ENCODE measurements at regions not wholly inside any gene's neighbourhood (a gene's known extent, or its start where the extent isn't known, plus 50 kb on each side); places are given as distances from the start of the nearest gene placed in this dataset.

DNA sequence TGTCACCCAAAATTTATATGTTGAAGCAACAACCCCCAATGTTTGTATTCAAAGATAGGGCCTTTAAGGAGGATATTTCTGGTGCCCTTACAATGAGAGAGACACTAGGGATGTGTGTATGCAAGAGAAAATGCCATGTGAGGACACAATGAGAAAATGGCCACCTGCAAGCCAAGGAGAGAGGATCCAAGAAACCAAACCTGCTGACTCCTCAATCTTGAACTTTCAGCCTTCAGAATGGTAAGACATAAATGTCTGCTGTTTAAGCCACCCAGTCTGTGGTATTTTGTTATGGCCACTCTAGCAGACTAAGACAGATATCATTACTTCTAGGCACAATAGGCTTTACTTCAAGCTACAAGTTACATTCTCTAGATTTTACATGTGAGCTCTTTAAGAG is 1145.1 kb upstream of the MAP3K7 start:
- H3K4ac ChIP-seq (replicated peaks; ENCODE audit: insufficient read length, low read depth, low read length): no peak overlapping the region
- no peaks in the 10 kb centered on the region for H3K4me1 ChIP-seq (replicated peaks in 1 of 4; ENCODE audit: control insufficient read depth in 3 of 4, insufficient read depth in 4 of 4, low read length in 3 of 4)
- no peaks in the 10 kb centered on the region for H3K23me2 ChIP-seq (ENCODE audit: low read depth, low read length)
- H4K8ac ChIP-seq (ENCODE audit: extremely low read depth, insufficient read depth, low read length): no peak overlapping the region
- TF ChIP-seq SAP30 (IDR thresholded peaks at IDR 0.05; ENCODE audit: insufficient read depth, insufficient replicate concordance, low read length) (no peak), POU5F1 (IDR thresholded peaks at IDR 0.05; ENCODE audit: low read depth, low read length) (no peak), POLR2A (IDR thresholded peaks at IDR 0.05; ENCODE audit: control extremely low read depth in 1 of 2, low read depth in 2 of 2, low read length in 2 of 2) (no peak)
- TF ChIP-seq, protein P1, sequence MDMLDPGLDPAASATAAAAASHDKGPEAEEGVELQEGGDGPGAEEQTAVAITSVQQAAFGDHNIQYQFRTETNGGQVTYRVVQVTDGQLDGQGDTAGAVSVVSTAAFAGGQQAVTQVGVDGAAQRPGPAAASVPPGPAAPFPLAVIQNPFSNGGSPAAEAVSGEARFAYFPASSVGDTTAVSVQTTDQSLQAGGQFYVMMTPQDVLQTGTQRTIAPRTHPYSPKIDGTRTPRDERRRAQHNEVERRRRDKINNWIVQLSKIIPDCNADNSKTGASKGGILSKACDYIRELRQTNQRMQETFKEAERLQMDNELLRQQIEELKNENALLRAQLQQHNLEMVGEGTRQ (IDR thresholded peaks at IDR 0.05; ENCODE audit: low read length): no peak
- H3K14ac ChIP-seq (ENCODE audit: insufficient read length): no peak overlapping the region
- no peak overlapping the region for H2BK15ac ChIP-seq (ENCODE audit: low read length)
- no peak overlapping the region for H2AK5ac ChIP-seq (ENCODE audit: low read depth, low read length)
- no peaks in the 10 kb centered on the region for H3K27me3 ChIP-seq (replicated peaks in 1 of 4; ENCODE audit: control insufficient read depth in 3 of 4, extremely low read depth in 1 of 4, insufficient read depth in 3 of 4, low read length in 3 of 4)
- H3K9ac ChIP-seq (replicated peaks in 1 of 4; ENCODE audit: extremely low read depth in 1 of 4, low read depth in 3 of 4, low read length in 3 of 4): no peak overlapping the region
- no peak overlapping the region for H2BK120ac ChIP-seq (replicated peaks; ENCODE audit: low read depth, low read length)
- H2BK5ac ChIP-seq (ENCODE audit: low read depth, low read length): no peak overlapping the region
- H3K9me3 ChIP-seq (ENCODE audit: insufficient read depth in 2 of 2, low read depth in 1 of 2, low read length in 1 of 2): no peaks in the 10 kb centered on the region
- no peak overlapping the region for H4K91ac ChIP-seq (replicated peaks; ENCODE audit: insufficient read length, low read length)
- DNase-seq (ENCODE audit: low read depth in 1 of 2, low spot score in 2 of 2): no peak
- no peaks in the 10 kb centered on the region for H3K36me3 ChIP-seq (ENCODE audit: control insufficient read depth in 2 of 4, insufficient read depth in 4 of 4, low read length in 3 of 4)
- H3K56ac ChIP-seq (replicated peaks; ENCODE audit: insufficient read length, low read depth, low read length): no peak overlapping the region
- no peak overlapping the region for H3K4me2 ChIP-seq (ENCODE audit: insufficient read depth in 1 of 2, low read depth in 2 of 2, low read length in 2 of 2)
- H2BK20ac ChIP-seq (ENCODE audit: low read length): no peak overlapping the region
- no peak overlapping the region for H4K5ac ChIP-seq (ENCODE audit: insufficient read length, low read depth, low read length)
- no peak overlapping the region for H2AFZ ChIP-seq (ENCODE audit: low read length)
- no peak overlapping the region for H3K23ac ChIP-seq (ENCODE audit: insufficient read length)
- no peak overlapping the region for H2BK12ac ChIP-seq (ENCODE audit: low read depth, low read length)
- H3K79me2 ChIP-seq (ENCODE audit: control insufficient read depth in 1 of 2, insufficient read depth in 2 of 2, low read length in 2 of 2): no peaks in the 10 kb centered on the region
- H3K27ac ChIP-seq (ENCODE audit: low read depth, low read length): no peak overlapping the region
- no peaks in the 10 kb centered on the region for H4K20me1 ChIP-seq (replicated peaks in 1 of 2; ENCODE audit: control insufficient read depth in 1 of 2, insufficient read depth in 2 of 2, low read length in 2 of 2)
- no peak overlapping the region for H3K18ac ChIP-seq (ENCODE audit: extremely low read depth, low read length)
- CTCF ChIA-PET (ENCODE audit: partially characterized antibody): no interaction called here
- H3K4me3 ChIP-seq (ENCODE audit: extremely low read depth in 1 of 4, insufficient read depth in 2 of 4, low read depth in 3 of 4, low read length in 4 of 4): no peak overlapping the region
- no peaks in the 10 kb centered on the region for H3K79me1 ChIP-seq (ENCODE audit: low read depth, low read length)
- FAIRE-seq: no peak
- POLR2A ChIA-PET (ENCODE audit: partially characterized antibody): no interaction called here

Data from H1 (cell line).